Fibroblast of skin of left quadriceps (primary cell): ENCODE measurements at regions not wholly inside any gene's neighbourhood (a gene's known extent, or its start where the extent isn't known, plus 50 kb on each side); places are given as distances from the start of the nearest gene placed in this dataset.
"Not testable (repeated sequence)": the region's sequence is repeated elsewhere in the genome, so short reads cannot be mapped to it uniquely, and the experiment has no call there.

Experiments
- DNase-seq, 2 experiments: peaks; one replicate each; pipeline ENCODE4 v3.0.0-alpha.2; 2013; ENCODE audit warnings: low read depth in 2 of 2

- no peak for DNase-seq
Measured at GRCh38 chr18:38872342-38872741, 1306.7 kb upstream of the CELF4 start.

- DNase-seq, result no peak
Measured at GRCh38 chr18:38868757-38869156, 1303.2 kb upstream of the CELF4 start.

GRCh38 chr18:38867680-38868079, 1302.1 kb upstream of the CELF4 start:
- no peak for DNase-seq

GRCh38 chr18:38851526-38851925, 1285.9 kb upstream of the CELF4 start:
- no peak for DNase-seq

- DNase-seq, result no peak
Measured at GRCh38 chr18:38847326-38847725, 1281.7 kb upstream of the CELF4 start.

- no peak for DNase-seq
Measured at GRCh38 chr18:38843291-38843690, 1277.7 kb upstream of the CELF4 start.

GRCh38 chr18:38826247-38826646, 1260.6 kb upstream of the CELF4 start:
- no peak for DNase-seq

GRCh38 chr18:38811209-38811608, 1245.6 kb upstream of the CELF4 start:
- no peak for DNase-seq

GRCh38 chr18:38810789-38811188, 1245.2 kb upstream of the CELF4 start:
- DNase-seq, result no peak

GRCh38 chr18:38807915-38808314, 1242.3 kb upstream of the CELF4 start:
- no peak for DNase-seq

GRCh38 chr18:38805256-38805655, 1239.7 kb upstream of the CELF4 start:
- no peak for DNase-seq

GRCh38 chr18:38801640-38802039, 1236.0 kb upstream of the CELF4 start:
- DNase-seq, result no peak

- DNase-seq, result no peak
Measured at GRCh38 chr18:38796762-38797161, 1231.2 kb upstream of the CELF4 start.

- DNase-seq, result no peak
Measured at GRCh38 chr18:38792731-38793130, 1227.1 kb upstream of the CELF4 start.

GRCh38 chr18:38790786-38791185, 1225.2 kb upstream of the CELF4 start:
- no peak for DNase-seq

GRCh38 chr18:38790303-38790702, 1224.7 kb upstream of the CELF4 start:
- no peak for DNase-seq

- DNase-seq, result no peak
Measured at GRCh38 chr18:38789141-38789540, 1223.5 kb upstream of the CELF4 start.

GRCh38 chr18:38786906-38787305, 1221.3 kb upstream of the CELF4 start:
- no peak for DNase-seq

- DNase-seq, result not testable (repeated sequence)
Measured at GRCh38 chr18:38771620-38772019, 1206.0 kb upstream of the CELF4 start.

- DNase-seq, result no peak
Measured at GRCh38 chr18:38768504-38768903, 1202.9 kb upstream of the CELF4 start.

- no peak for DNase-seq
Measured at GRCh38 chr18:38759457-38759856, 1193.9 kb upstream of the CELF4 start.

- DNase-seq, result no peak
Measured at GRCh38 chr18:38756436-38756835, 1190.8 kb upstream of the CELF4 start.

GRCh38 chr18:38752430-38752829, 1186.8 kb upstream of the CELF4 start:
- DNase-seq, result no peak

- no peak for DNase-seq
Measured at GRCh38 chr18:38751898-38752297, 1186.3 kb upstream of the CELF4 start.

- no peak for DNase-seq
Measured at GRCh38 chr18:38751211-38751610, 1185.6 kb upstream of the CELF4 start.
